Mucosa of stomach (tissue), 1 donor: ENCODE measurements at regions not wholly inside any gene's neighbourhood (a gene's known extent, or its start where the extent isn't known, plus 50 kb on each side); places are given as distances from the start of the nearest gene placed in this dataset.

ENCODE experiments used
- H3K27me3 ChIP-seq: one replicate; pipeline ENCODE4 v1.7.0; 2013; ENCODE audit warnings: mild to moderate bottlenecking, low read length; ENCODE audit not compliant: control insufficient read depth, insufficient read depth
- H3K36me3 ChIP-seq: one replicate; pipeline ENCODE4 v1.7.0; 2013; ENCODE audit warnings: low read length; ENCODE audit not compliant: control insufficient read depth, insufficient read depth
- H3K4me1 ChIP-seq: one replicate; pipeline ENCODE4 v1.7.0; 2013; ENCODE audit warnings: mild to moderate bottlenecking, low read length; ENCODE audit not compliant: control insufficient read depth, insufficient read depth
- H3K4me3 ChIP-seq: one replicate; pipeline ENCODE4 v1.7.0; 2013; ENCODE audit warnings: low read length
- H3K9ac ChIP-seq: one replicate; pipeline ENCODE4 v1.7.0; 2013; ENCODE audit warnings: mild to moderate bottlenecking, low read length, moderate library complexity
- H3K9me3 ChIP-seq: one replicate; pipeline ENCODE4 v1.7.0; 2013; ENCODE audit warnings: mild to moderate bottlenecking, low read length, moderate library complexity; ENCODE audit not compliant: control insufficient read depth
- donor health status: Pancreatic carcinoma.

GRCh38 chr6:165059032-165059431 is 250.4 kb downstream of the C6orf118 start:
- Histone ChIP-seq H3K9me3 (no peaks in the 10 kb centered on the region), H3K27me3 (no peaks in the 10 kb centered on the region), H3K4me1 (no peaks in the 10 kb centered on the region), H3K9ac (no peak overlapping the region), H3K36me3 (no peaks in the 10 kb centered on the region), H3K4me3 (no peak overlapping the region)

DNA sequence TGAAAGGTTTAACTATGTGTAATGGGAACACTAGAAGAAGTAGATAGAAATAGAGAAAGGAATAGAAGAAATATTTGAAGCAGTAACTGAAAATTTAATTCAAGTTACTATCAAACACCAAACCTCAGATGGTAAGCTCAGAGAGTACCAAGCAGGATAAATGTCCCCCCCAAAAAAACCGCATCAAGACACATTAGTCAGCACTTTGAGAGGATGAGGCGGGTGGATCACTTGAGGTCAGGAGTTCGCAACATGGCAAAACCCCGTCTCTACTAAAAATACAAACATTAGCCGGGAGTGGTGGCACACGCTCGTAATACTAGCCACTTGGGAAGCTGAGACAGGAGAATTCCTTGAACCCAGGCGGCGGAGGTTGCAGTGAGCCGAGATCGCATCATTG is 253.1 kb downstream of the C6orf118 start:
- H3K9me3 ChIP-seq, result no peaks in the 10 kb centered on the region
- no peaks in the 10 kb centered on the region for H3K4me1 ChIP-seq
- H3K27me3 ChIP-seq, result no peaks in the 10 kb centered on the region
- H3K36me3 ChIP-seq, result no peaks in the 10 kb centered on the region
- no peak overlapping the region for H3K4me3 ChIP-seq
- H3K9ac ChIP-seq, result no peak overlapping the region

- no peak overlapping the region for H3K9ac ChIP-seq
- H3K4me3 ChIP-seq, result no peak overlapping the region
- H3K9me3 ChIP-seq, result no peaks in the 10 kb centered on the region
- no peaks in the 10 kb centered on the region for H3K27me3 ChIP-seq
- no peaks in the 10 kb centered on the region for H3K4me1 ChIP-seq
- H3K36me3 ChIP-seq, result no peaks in the 10 kb centered on the region
These were observed 254.2 kb downstream of the C6orf118 start for GRCh38 chr6:165055231-165055630.

DNA sequence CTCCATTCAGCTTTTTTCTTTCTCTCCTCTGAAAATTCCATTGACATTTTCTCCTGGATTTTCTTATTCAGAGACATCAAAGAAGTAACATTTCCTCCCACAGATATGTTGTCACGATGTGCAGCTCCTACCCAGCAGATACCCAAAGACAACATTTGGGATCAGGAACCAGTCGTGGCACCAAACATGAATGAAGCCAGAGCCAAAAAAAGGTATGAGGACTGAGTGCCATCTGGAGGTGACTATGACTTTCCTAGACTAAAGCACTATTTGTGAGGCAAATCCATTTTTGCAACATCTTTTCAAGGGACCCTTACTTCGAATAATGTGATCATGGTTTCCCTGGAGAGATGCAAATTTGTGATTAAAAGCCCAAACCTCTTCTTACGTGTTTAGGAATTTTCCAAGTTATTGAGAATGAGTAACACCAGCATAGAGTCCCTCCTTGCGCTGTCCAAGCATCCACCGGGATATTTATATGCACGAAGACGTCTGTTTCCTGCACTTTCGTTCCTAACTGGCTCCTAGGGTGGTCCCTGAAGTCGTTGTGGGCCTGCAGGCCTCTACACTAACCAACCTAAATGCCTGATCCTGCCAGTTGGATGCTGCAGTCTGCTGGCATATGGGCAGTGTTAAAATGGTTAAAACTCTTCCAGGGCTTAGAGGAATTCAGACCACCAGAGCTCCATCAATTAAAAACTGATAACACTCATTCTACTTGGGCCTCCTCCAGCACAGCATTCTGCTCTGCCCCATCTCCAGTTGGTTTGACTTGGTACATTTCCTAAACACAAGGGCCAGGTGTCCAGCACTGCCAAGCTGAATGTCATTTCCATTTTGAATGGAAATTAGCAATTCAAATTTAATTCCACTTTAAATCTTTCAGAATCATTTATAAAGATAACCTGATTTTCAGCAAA is 256.6 kb downstream of the C6orf118 start:
- Histone ChIP-seq H3K9ac (no peak overlapping the region), H3K9me3 (no peaks in the 10 kb centered on the region)

GRCh38 chr6:165049362-165049761 is 260.0 kb downstream of the C6orf118 start:
- no peaks in the 10 kb centered on the region for H3K27me3 ChIP-seq
- no peak overlapping the region for H3K4me3 ChIP-seq
- no peak overlapping the region for H3K9ac ChIP-seq
- H3K9me3 ChIP-seq, result no peaks in the 10 kb centered on the region
- no peaks in the 10 kb centered on the region for H3K36me3 ChIP-seq
- no peaks in the 10 kb centered on the region for H3K4me1 ChIP-seq

More for the DNA sequence above, 256.6 kb downstream of the C6orf118 start:
- no peak overlapping the region for H3K4me3 ChIP-seq
- H3K36me3 ChIP-seq, result no peaks in the 10 kb centered on the region
- no peaks in the 10 kb centered on the region for H3K27me3 ChIP-seq
- H3K4me1 ChIP-seq, result no peaks in the 10 kb centered on the region

GRCh38 chr6:165047952-165048351 is 261.5 kb downstream of the C6orf118 start:
- H3K9ac ChIP-seq, result no peak overlapping the region
- H3K36me3 ChIP-seq, result no peaks in the 10 kb centered on the region
- no peaks in the 10 kb centered on the region for H3K4me1 ChIP-seq
- no peaks in the 10 kb centered on the region for H3K27me3 ChIP-seq
- no peaks in the 10 kb centered on the region for H3K9me3 ChIP-seq
- no peak overlapping the region for H3K4me3 ChIP-seq

DNA sequence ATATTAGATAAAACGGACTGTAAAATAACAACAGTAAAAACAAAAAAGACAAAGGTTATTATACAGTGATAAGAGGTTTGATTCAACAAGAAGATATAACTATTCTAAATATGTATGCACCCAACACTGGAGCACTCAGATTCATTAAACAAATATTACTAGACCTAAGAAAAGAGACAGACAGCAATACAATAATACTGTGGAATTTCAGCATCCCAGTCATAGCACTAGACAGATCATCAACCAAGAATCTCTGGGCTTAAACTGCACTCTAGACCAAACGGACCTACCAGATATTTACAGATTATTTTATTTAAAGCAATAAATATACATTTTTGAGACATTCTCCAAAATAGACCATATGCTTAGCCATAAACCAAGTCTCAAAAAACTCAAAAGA is 263.8 kb downstream of the C6orf118 start:
- H3K4me1 ChIP-seq, result no peaks in the 10 kb centered on the region
- no peaks in the 10 kb centered on the region for H3K9me3 ChIP-seq
- no peak overlapping the region for H3K4me3 ChIP-seq
- no peaks in the 10 kb centered on the region for H3K36me3 ChIP-seq
- no peak overlapping the region for H3K9ac ChIP-seq
- no peaks in the 10 kb centered on the region for H3K27me3 ChIP-seq

- Histone ChIP-seq H3K36me3 (no peaks in the 10 kb centered on the region), H3K9ac (no peak overlapping the region), H3K27me3 (no peaks in the 10 kb centered on the region), H3K9me3 (no peaks in the 10 kb centered on the region), H3K4me3 (no peak overlapping the region), H3K4me1 (no peaks in the 10 kb centered on the region)
These were observed 266.5 kb downstream of the C6orf118 start for GRCh38 chr6:165042912-165043311.

GRCh38 chr6:165040440-165040839 is 269.0 kb downstream of the C6orf118 start:
- Histone ChIP-seq H3K36me3 (no peaks in the 10 kb centered on the region), H3K4me1 (no peaks in the 10 kb centered on the region), H3K9ac (no peak overlapping the region), H3K4me3 (no peak overlapping the region), H3K9me3 (no peaks in the 10 kb centered on the region), H3K27me3 (no peaks in the 10 kb centered on the region)

GRCh38 chr6:165034271-165034741 is 275.1 kb downstream of the C6orf118 start:
- no peaks in the 10 kb centered on the region for H3K9me3 ChIP-seq
- H3K9ac ChIP-seq, result no peak overlapping the region
- H3K27me3 ChIP-seq, result no peaks in the 10 kb centered on the region
- H3K36me3 ChIP-seq, result no peaks in the 10 kb centered on the region
- no peaks in the 10 kb centered on the region for H3K4me1 ChIP-seq
- no peak overlapping the region for H3K4me3 ChIP-seq

DNA sequence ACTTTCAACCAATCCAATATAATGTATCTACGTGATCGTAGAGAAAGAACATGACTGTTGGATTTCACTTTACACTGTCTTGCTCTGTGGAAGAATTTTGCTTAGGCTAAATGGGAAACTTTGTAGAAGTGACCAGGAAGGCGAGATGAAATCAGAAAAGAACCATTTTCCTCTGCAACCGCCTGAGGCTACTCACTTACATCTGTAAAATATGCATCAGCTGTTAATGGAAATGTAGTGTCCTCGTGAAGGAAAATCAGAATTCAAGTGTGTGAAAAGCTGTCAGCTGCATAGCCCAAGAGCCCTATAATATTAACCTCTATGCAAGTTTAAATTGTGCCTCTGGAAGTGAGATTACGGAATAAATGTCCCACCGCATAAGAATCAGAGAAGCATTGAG is 277.9 kb downstream of the C6orf118 start:
- no peaks in the 10 kb centered on the region for H3K36me3 ChIP-seq
- H3K4me1 ChIP-seq, result no peaks in the 10 kb centered on the region
- no peak overlapping the region for H3K9ac ChIP-seq
- H3K27me3 ChIP-seq, result no peaks in the 10 kb centered on the region
- no peak overlapping the region for H3K4me3 ChIP-seq
- no peaks in the 10 kb centered on the region for H3K9me3 ChIP-seq

- no peaks in the 10 kb centered on the region for H3K4me1 ChIP-seq
- H3K4me3 ChIP-seq, result no peak overlapping the region
- H3K27me3 ChIP-seq, result no peaks in the 10 kb centered on the region
- H3K36me3 ChIP-seq, result no peaks in the 10 kb centered on the region
- H3K9me3 ChIP-seq, result no peaks in the 10 kb centered on the region
- H3K9ac ChIP-seq, result no peak overlapping the region
These were observed 284.4 kb downstream of the C6orf118 start for GRCh38 chr6:165025040-165025439.
